SK-N-DZ (cell line): ENCODE measurements at regions not wholly inside any gene's neighbourhood (a gene's known extent, or its start where the extent isn't known, plus 50 kb on each side); places are given as distances from the start of the nearest gene placed in this dataset.

Experiments used
- DNase-seq: peaks from one replicate; pipeline ENCODE4 v3.0.0-alpha.2; 2015; ENCODE audit warnings: low spot score

DNA sequence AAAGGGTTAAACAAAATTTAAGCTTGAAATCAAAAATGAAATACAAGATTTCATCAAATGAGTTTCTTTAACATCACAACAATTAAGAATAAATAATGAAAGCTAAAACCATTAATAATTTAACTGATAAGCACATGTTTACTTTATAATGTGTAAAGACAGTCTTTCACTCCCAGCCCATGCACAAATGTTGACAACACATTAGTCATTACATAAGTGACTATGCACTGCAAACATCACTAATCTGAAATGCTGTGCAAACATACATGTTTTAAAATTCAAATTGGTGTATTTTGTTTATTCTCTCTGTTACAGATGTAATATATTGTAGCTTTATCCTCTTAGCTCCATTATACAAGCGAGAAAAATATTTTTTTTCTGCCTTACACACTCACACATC lies 220.6 kb upstream of the CPXCR1 start:
- DNase-seq = no peak

DNA sequence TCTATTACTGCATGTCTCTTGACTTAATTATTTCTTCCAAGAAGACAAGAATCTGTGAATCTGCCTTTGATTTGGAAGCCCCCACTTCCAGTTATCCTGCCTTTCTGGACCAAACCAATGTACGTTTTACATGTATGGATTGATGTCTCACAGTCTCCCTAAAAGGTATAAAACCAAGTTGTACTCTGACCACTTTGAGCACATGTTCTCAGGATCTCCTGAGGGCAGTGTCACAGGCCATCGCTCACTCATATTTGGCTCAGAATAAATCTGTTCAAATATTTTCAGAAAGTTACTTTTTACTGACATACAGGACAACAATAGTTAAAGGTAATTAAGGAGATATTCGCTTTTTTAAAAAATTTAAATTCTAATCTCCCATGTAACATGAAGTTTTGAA lies 188.6 kb upstream of the CPXCR1 start:
- DNase-seq = no peak

DNA sequence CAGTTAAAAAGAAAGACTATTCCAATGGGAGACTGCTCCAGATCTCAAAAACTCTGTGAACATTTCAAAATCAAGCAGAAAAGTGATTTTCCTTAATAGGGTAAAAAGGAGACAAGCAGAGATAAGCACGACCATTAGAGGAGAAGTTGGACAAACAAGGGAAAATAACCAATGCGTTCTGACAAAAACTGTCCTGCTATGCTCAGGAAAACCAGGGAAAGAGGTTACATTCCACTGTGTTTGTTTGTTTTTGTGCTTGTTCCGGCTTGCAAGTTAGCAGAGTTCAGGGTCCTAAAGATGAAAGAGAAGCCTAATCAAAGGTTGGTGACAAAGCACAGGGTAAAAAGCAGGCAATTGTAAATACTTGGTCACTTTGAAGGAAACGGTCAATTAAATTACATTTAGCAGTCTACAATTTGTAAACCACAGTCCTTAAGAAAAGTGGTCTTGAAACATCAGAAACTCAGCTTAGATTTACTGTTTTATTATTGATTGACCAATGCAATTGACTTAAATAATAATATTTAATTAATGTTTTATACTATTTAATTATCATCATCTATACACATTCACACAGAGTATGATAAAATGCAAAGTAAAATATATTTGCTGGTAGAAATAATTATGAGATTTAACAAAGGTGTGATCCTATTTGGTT lies 186.2 kb upstream of the CPXCR1 start:
- DNase-seq = no peak

DNA sequence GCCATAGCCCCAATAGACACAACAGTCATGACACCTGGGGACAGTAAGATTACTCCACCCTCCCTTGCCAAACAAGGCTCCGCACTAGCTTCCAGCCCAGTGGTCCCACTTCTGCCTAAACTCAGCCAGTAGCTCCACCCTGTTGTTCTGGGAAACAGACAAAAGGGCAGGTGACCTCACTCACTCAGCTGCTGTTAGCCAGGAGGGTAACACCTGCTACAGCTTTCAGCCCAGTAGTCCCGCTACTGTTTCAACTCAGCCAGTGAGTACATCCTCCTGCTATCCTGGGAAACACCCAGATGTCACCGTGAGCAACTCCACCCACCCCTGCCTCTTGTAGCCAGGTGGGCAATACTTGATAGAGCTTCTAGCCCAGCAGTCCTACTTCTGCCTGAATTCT lies 162.7 kb upstream of the CPXCR1 start:
- DNase-seq = no peak

DNA sequence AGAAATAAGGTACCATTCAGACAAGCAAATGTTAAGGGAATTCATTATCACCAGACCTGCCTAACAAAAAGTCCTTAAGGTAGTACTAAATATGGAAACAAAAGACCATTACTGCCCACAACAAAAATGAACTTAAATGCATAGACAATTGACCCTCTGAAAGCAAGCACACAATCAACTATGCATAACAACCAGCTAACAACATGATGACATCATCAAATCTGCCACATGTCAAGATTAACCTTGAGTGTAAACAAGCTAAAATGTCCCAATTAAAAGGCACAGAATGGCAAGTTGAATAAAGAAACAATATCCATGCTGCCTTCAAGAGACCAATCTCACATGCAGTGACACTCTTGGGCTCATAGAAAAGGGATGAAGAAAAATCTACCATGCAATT lies 160.7 kb upstream of the CPXCR1 start:
- DNase-seq = no peak

DNA sequence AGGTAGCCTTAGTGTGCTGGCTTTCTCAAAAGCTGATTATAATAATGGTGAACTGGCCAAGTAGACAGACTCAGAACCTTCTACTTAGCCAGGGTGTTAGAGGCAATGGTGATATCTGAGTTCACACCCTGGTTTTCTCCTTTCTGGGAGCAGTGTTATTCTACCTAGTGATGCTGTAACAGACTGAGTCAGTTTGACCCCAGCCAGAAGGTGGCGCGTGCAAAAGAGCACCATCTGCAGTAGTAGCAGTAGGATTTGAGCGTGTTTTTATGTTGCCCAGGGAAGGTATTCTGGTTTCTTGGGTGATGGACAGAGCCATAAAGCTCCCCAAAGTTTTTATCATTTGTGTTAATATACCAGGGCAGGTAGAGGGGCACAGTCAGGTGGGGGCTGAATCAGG lies 143.8 kb upstream of the CPXCR1 start:
- DNase-seq = no peak

DNA sequence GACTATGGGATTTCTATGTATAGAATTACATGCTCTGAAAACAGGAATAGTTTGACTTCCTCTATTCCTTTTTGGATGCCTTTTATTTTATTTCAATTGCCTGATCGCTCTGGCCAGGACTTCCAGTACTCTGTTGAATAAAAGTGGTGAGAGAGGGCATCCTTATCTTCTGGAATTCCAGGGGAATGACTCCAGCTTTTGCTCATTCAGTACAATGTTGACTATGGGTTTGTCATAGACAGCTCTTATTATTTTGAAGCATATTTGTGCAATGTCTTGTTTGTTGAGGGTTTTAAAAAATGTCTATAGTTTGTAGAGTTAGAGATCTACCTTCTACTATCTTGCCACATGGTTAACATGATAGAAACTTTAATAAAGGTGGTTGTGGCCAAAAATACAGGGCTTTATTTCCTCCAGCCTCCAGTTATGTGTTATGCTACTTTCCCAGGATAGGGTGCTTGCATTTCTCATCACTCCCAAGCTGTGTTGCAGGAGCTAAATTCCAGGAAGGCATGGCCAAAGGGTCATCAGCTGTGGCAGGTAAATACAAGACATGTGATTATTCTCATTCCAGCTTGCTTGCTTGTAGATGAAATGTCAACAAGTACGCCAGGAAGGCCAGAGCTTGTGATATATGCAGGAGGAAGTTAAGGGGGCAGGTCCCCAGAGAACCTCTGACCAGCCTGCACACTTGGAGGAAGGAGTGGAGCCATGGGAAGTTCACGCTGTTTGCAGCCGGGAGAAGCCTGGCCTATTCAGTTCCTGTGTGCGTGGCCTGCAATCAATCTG lies 142.4 kb upstream of the CPXCR1 start:
- DNase-seq = no peak

DNA sequence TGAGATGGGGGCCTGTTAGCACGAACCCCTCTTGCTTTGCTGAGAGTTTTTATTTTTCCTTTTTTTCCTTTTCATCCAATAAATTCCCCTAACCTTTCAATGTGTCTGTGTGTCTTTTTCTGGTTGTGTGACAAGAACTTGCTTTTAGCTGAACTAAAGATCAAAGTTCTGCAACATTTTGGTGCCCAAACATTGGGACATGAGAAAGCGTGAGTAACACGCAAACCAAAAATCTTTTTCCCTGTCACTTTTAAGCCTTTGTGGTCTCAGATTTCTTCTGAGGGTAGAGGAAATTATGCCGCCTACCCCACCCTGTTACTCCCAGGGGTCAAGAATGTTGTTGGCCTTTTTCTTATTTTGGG lies 141.8 kb upstream of the CPXCR1 start:
- no peak for DNase-seq

DNA sequence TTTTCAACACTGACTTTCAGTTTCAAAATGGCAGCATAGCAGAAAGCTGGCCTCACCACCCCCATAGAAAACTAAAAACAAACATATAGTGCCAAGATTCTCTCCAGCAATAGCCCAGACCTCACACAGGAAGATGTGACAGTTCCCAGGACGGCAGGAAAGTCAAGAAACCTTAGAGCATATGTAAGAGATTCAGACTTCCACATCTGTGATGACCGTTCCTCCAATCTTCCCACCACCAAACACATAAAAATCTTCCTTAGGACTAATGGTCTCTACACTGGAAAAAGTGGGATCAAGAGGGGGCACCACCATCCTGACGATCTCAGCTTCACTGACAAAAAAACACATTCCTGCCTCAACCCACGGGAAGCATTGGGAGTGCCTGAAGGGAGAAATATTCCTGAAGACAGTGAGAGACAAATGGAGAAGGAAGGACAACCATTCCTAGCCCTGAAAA lies 134.1 kb upstream of the CPXCR1 start:
- no peak for DNase-seq

DNA sequence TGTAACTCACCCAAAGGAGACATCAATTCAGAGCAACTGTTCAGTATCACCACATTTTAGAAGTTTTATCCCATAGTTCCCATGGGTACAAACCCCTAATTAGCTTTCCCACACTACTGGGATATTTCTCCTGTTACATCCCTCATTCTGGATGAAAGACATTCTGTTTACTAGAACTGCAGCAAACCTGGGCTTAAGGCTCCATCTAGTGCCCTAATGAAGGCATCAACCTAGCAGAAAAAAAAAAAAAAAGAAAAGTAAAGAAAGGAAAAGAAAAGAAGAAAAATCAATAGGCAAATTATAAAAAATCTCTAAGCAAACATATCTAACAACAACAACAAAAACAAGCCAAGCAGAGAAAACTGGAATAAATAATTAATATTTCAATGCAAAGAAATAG lies 133.7 kb upstream of the CPXCR1 start:
- DNase-seq = peak; percentile 3

DNA sequence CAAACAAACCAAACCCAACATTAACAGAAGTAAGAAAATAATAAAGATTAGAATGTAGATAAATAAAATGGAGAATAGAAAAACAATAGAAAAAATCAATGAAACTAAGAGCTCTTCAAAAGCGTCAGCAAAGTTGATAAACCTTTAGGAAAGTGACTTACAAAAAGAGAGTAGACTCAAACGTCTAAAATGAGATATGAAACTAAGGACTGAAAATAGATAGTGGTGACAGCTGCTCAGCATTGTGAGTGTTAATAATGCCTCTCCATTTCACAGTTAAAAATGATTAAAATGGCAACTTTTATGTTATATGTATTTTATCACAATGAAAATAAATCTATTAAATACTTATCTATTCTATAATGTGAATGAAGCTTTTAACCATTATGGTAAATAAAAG lies 125.7 kb upstream of the CPXCR1 start:
- no peak for DNase-seq

DNA sequence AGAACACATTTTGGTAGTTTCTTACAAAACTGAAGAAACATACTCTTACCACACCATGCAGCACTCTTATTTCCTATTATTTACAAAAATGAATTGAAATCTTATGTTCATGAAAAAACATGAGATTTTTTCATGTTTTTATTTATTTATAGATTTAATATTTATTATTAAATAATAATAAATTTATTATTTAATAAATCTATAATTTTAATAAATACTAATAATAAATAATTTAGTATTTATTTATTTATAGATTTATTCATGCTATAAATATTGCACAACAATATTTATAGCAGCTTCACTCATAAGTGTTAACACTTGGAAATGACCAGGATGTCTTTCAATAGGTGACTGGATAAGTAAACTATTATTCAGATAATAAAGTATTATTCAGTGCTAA lies 91.6 kb upstream of the CPXCR1 start:
- no peak for DNase-seq

DNA sequence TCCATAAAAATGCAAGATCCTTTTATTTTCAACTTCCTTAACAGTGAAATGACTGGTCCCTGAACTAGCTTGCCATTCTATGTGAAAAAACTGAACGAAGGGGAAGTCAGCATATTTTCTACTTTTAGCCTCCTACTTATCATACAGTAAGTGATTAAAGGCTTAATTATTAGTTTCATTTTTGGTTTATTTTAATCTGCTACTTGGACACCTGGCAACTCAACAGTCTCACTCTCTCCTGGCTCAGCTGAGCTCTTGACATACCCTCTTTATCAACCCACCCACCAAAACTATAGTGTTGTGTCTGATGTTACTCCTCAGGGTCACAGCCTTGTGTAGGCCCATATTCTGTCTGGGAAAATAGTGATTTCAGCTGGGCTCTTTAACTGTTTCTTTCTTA lies 86.2 kb upstream of the CPXCR1 start:
- no peak for DNase-seq

DNA sequence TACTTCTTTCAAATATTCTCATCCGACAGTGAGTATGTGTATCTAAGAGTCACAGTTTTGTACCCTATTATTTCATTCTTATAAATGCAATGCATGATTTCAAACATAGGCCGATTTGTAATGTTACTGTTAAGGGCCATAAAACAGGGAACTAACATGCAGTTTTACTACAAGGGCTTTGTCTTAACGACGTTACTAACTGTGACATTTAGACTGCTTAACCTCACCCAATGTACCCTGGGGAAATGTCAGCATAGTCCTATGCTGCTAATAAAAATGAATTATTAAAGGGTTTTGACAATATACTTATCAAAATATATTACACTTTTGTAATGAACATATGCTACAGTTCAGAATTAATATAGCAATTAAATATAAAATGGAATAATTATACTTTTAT lies 74.8 kb upstream of the CPXCR1 start:
- no peak for DNase-seq
